HEK293 (cell line): ENCODE measurements at regions not wholly inside any gene's neighbourhood (a gene's known extent, or its start where the extent isn't known, plus 50 kb on each side); places are given as distances from the start of the nearest gene placed in this dataset.
"Not testable (repeated sequence)": the region's sequence is repeated elsewhere in the genome, so short reads cannot be mapped to it uniquely, and the experiment has no call there.

ENCODE experiments used
- CTCF ChIA-PET: fragments of 350-600 bp; formaldehyde crosslinking; extraction: SDS; loops from one replicate; lab custom pipeline; 2021; ENCODE audit warnings: antibody characterized with exemption; lab: Yijun Ruan, JAX
- POLR2A ChIA-PET: fragments of 300-600 bp; formaldehyde crosslinking; extraction: SDS; loops from one replicate; lab custom pipeline; 2020; ENCODE audit warnings: antibody characterized with exemption, inconsistent platforms; lab: Yijun Ruan, JAX
- H3K27ac ChIP-seq: fragments of 200-500 bp; sonication (Bioruptor generic); 2 replicates; pipeline ENCODE4 v1.5.1; 2014; ENCODE audit warnings: low read depth, low read length, control low read depth, inconsistent platforms; ENCODE audit errors: extremely low read depth
- H3K36me3 ChIP-seq, 2 experiments: fragments of 200-500 bp in 1 of 2; sonication (Bioruptor generic) in 1 of 2; 1 replicate in 1 of 2; 2 replicates in 1 of 2; pipeline ENCODE4 v1.5.1; 2014 to 2017; ENCODE audit warnings: inconsistent platforms in 2 of 2, low read length in 2 of 2; ENCODE audit not compliant: control insufficient read depth in 2 of 2, insufficient read depth in 1 of 2
- H3K4me1 ChIP-seq: fragments of 200-500 bp; sonication (Bioruptor generic); 2 replicates; pipeline ENCODE4 v1.5.1; 2014; ENCODE audit warnings: mild to moderate bottlenecking, low read length, inconsistent platforms; ENCODE audit not compliant: control insufficient read depth, insufficient read depth
- H3K4me3 ChIP-seq: 2 replicates; pipeline ENCODE4 v1.5.1; 2011; ENCODE audit warnings: low read depth, mild to moderate bottlenecking, control low read depth, low read length, moderate library complexity
- H3K9me3 ChIP-seq: fragments of 200-500 bp; sonication (Bioruptor generic); 2 replicates; pipeline ENCODE4 v1.5.1; 2014; ENCODE audit warnings: low read depth, low read length, inconsistent platforms; ENCODE audit not compliant: control insufficient read depth, insufficient read depth
- KLF1 ChIP-seq: fragments of 450-650 bp; formaldehyde crosslinking; IDR thresholded peaks from 2 replicates; pipeline ENCODE4 v1.5.1; 2016; ENCODE audit warnings: missing biosample characterization, missing genetic modification characterization
- MZF1 ChIP-seq: fragments of 450-650 bp; formaldehyde crosslinking; IDR thresholded peaks from 2 replicates; pipeline ENCODE4 v1.5.1; 2017; ENCODE audit warnings: missing biosample characterization, missing genetic modification characterization, borderline replicate concordance
- PRDM2 ChIP-seq: fragments of 450-650 bp; formaldehyde crosslinking; IDR thresholded peaks from 2 replicates; pipeline ENCODE4 v1.5.1; 2016; ENCODE audit warnings: missing biosample characterization, missing genetic modification characterization, borderline replicate concordance
- SALL2 ChIP-seq: fragments of 450-650 bp; formaldehyde crosslinking; IDR thresholded peaks from 2 replicates; pipeline ENCODE4 v1.5.0; 2017; ENCODE audit warnings: missing biosample characterization, mild to moderate bottlenecking, missing genetic modification characterization, borderline replicate concordance
- TCF7L2 ChIP-seq: IDR thresholded peaks from 2 replicates; pipeline ENCODE4 v1.6.1; 2011; ENCODE audit warnings: low read depth, mild to moderate bottlenecking, inconsistent platforms, low read length, moderate library complexity, borderline replicate concordance
- ZNF184 ChIP-seq: fragments of 450-650 bp; IDR thresholded peaks from 2 replicates; pipeline ENCODE4 v1.5.1; 2018; ENCODE audit warnings: missing biosample characterization, mild to moderate bottlenecking, missing genetic modification characterization
- ZNF274 ChIP-seq, 2 experiments: fragments of 200-500 bp in 1 of 2; fragments of 450-650 bp in 1 of 2; sonication (Bioruptor generic) in 1 of 2; formaldehyde crosslinking in 1 of 2; IDR thresholded peaks; 2 replicates each; pipeline versions ENCODE4 v1.5.1 to v1.6.1; 2014 to 2016; ENCODE audit warnings: borderline replicate concordance in 1 of 2, inconsistent platforms in 1 of 2, low read length in 1 of 2, missing biosample characterization in 1 of 2, missing genetic modification characterization in 1 of 2
- ZNF302 ChIP-seq: fragments of 450-650 bp; formaldehyde crosslinking; IDR thresholded peaks from 2 replicates; pipeline ENCODE4 v1.5.1; 2016; ENCODE audit warnings: missing biosample characterization, missing genetic modification characterization, low read depth
- ZNF426 ChIP-seq: fragments of 450-650 bp; formaldehyde crosslinking; IDR thresholded peaks from 2 replicates; pipeline ENCODE4 v1.5.1; 2017; ENCODE audit warnings: missing biosample characterization, missing genetic modification characterization, mild to moderate bottlenecking, inconsistent platforms, moderate library complexity
- ZNF548 ChIP-seq: fragments of 450-650 bp; formaldehyde crosslinking; IDR thresholded peaks from 2 replicates; pipeline ENCODE4 v1.5.1; 2016; ENCODE audit warnings: missing biosample characterization, missing genetic modification characterization
- ZNF549 ChIP-seq: fragments of 450-650 bp; IDR thresholded peaks from 2 replicates; pipeline ENCODE4 v1.5.1; 2018; ENCODE audit warnings: missing biosample characterization, missing genetic modification characterization, mild to moderate bottlenecking, inconsistent platforms, moderate library complexity
- ZNF558 ChIP-seq: fragments of 450-650 bp; formaldehyde crosslinking; IDR thresholded peaks from 2 replicates; pipeline ENCODE4 v1.5.1; 2016; ENCODE audit warnings: missing biosample characterization, missing genetic modification characterization
- ZNF596 ChIP-seq: fragments of 450-650 bp; IDR thresholded peaks from 2 replicates; pipeline ENCODE4 v1.5.0; 2018; ENCODE audit warnings: missing biosample characterization, mild to moderate bottlenecking, missing genetic modification characterization, moderate library complexity
- ZNF621 ChIP-seq: fragments of 450-650 bp; formaldehyde crosslinking; IDR thresholded peaks from 2 replicates; pipeline ENCODE4 v1.5.1; 2017; ENCODE audit warnings: missing biosample characterization, missing genetic modification characterization
- TF ChIP-seq, protein P1 (sequence below): fragments of 450-650 bp; formaldehyde crosslinking; IDR thresholded peaks from 2 replicates; pipeline ENCODE4 v1.5.1; 2016; ENCODE audit warnings: missing biosample characterization, missing genetic modification characterization

- TF ChIP-seq ZNF621 (tag by site-specific recombination) (no peak), ZNF184 (tag by site-specific recombination) (no peak), ZNF274 (IDR thresholded peaks at IDR 0.05; ENCODE audit: low read length) (no peak), ZNF274 (tag by site-specific recombination; IDR thresholded peaks at IDR 0.05; ENCODE audit: borderline replicate concordance) (no peak), SALL2 (tag by site-specific recombination) (no peak), ZNF548 (tag by site-specific recombination) (no peak)
Measured at GRCh38 chr7:3146571-3147226, 103.0 kb upstream of the CARD11 start (continued).

DNA sequence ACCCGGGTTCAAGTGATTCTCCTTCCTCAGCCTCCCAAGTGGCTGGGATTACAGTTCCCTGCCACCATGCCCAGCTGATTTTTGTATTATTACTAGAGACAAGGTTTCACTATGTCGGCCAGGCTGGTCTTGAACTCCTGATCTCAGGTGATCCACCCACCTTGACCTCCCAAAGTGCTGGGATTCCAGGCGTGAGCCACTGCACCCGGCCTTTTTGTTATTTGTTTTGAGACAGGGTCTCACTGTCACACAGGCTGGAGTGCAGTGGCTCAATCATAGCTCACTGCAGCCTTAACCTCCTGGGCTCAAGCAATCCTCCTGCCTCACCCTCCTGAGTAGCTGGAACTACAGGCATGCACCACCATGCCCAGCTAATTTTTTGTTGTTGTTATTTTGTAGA is 104.8 kb upstream of the CARD11 start:
- H3K4me1 ChIP-seq, H3K9me3 ChIP-seq, POLR2A ChIA-PET, H3K4me3 ChIP-seq, H3K36me3 ChIP-seq, H3K27ac ChIP-seq: not testable (repeated sequence)
- CTCF ChIA-PET = interaction anchor here (1.0 kb wide), 1 partner anchor 83 kb away, joined by 3 read pairs; no protein-coding TSS in a partner anchor

- Histone ChIP-seq H3K4me1 (no peaks in the 10 kb centered on the region), H3K36me3 (no peaks in the 10 kb centered on the region), H3K4me3 (no peak overlapping the region), H3K9me3 (no peaks in the 10 kb centered on the region), H3K27ac (no peak overlapping the region)
- POLR2A ChIA-PET = no interaction called here
- CTCF ChIA-PET = interaction anchor here (0.5 to 1.0 kb wide), 2 partner anchors 84 to 1332 kb away, joined by 3 read pairs; no protein-coding TSS in a partner anchor
- TF ChIP-seq KLF1 (tag by site-specific recombination) (no peak), ZNF302 (tag by site-specific recombination) (no peak), ZNF558 (tag by site-specific recombination) (no peak), ZNF549 (tag by site-specific recombination) (no peak), ZNF184 (tag by site-specific recombination) (no peak), MZF1 (tag by site-specific recombination) (no peak), PRDM2 (tag by site-specific recombination) (no peak), ZNF596 (no peak), TCF7L2 (no peak), ZNF426 (tag by site-specific recombination) (no peak)
- TF ChIP-seq, protein P1, sequence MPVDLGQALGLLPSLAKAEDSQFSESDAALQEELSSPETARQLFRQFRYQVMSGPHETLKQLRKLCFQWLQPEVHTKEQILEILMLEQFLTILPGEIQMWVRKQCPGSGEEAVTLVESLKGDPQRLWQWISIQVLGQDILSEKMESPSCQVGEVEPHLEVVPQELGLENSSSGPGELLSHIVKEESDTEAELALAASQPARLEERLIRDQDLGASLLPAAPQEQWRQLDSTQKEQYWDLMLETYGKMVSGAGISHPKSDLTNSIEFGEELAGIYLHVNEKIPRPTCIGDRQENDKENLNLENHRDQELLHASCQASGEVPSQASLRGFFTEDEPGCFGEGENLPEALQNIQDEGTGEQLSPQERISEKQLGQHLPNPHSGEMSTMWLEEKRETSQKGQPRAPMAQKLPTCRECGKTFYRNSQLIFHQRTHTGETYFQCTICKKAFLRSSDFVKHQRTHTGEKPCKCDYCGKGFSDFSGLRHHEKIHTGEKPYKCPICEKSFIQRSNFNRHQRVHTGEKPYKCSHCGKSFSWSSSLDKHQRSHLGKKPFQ (tag by site-specific recombination) = no peak
Measured at GRCh38 chr7:3149231-3149995, 105.7 kb upstream of the CARD11 start.
